CD4-positive, alpha-beta T cell treated with Interleukin-15 for 4 hours (primary cell): ENCODE measurements at regions not wholly inside any gene's neighbourhood (a gene's known extent, or its start where the extent isn't known, plus 50 kb on each side); places are given as distances from the start of the nearest gene placed in this dataset.
"Not testable (repeated sequence)": the region's sequence is repeated elsewhere in the genome, so short reads cannot be mapped to it uniquely, and the experiment has no call there.

Experiments
- DNase-seq: peaks from one replicate; pipeline ENCODE4 v3.0.0-alpha.2; 2020; ENCODE audit warnings: low spot score

- no peak for DNase-seq
Measured at GRCh38 chr6:67766057-67766456, 869.0 kb upstream of the ADGRB3 start.

- DNase-seq = no peak
Measured at GRCh38 chr6:67759001-67759400, 876.1 kb upstream of the ADGRB3 start.

GRCh38 chr6:67757465-67758033 lies 877.5 kb upstream of the ADGRB3 start:
- DNase-seq = no peak

- no peak for DNase-seq
Measured at GRCh38 chr6:67748521-67748920, 886.6 kb upstream of the ADGRB3 start.

GRCh38 chr6:67736816-67737215 lies 898.3 kb upstream of the ADGRB3 start:
- no peak for DNase-seq

- no peak for DNase-seq
Measured at GRCh38 chr6:67736161-67736560, 898.9 kb upstream of the ADGRB3 start.

GRCh38 chr6:67735623-67736022 lies 899.5 kb upstream of the ADGRB3 start:
- DNase-seq = no peak

- DNase-seq = no peak
Measured at GRCh38 chr6:67722861-67723261, 912.2 kb upstream of the ADGRB3 start.

- DNase-seq = no peak
Measured at GRCh38 chr6:67717281-67717680, 917.8 kb upstream of the ADGRB3 start.

- DNase-seq = no peak
Measured at GRCh38 chr6:67706388-67706787, 928.7 kb upstream of the ADGRB3 start.

- DNase-seq = no peak
Measured at GRCh38 chr6:67698534-67698933, 936.5 kb upstream of the ADGRB3 start.

- DNase-seq = no peak
Measured at GRCh38 chr6:67694127-67694526, 941.0 kb upstream of the ADGRB3 start.

- no peak for DNase-seq
Measured at GRCh38 chr6:67689329-67689728, 945.8 kb upstream of the ADGRB3 start.

GRCh38 chr6:67687396-67687795 lies 947.7 kb upstream of the ADGRB3 start:
- no peak for DNase-seq

GRCh38 chr6:67686225-67686624 lies 948.9 kb upstream of the ADGRB3 start:
- not testable (repeated sequence) for DNase-seq

- no peak for DNase-seq
Measured at GRCh38 chr6:67683960-67684359, 951.1 kb upstream of the ADGRB3 start.

- DNase-seq = no peak
Measured at GRCh38 chr6:67680297-67680932, 954.7 kb upstream of the ADGRB3 start.

GRCh38 chr6:67679566-67680296 lies 955.4 kb upstream of the ADGRB3 start:
- no peak for DNase-seq

- no peak for DNase-seq
Measured at GRCh38 chr6:67676892-67677291, 958.2 kb upstream of the ADGRB3 start.

- DNase-seq = no peak
Measured at GRCh38 chr6:67667637-67668422, 967.3 kb upstream of the ADGRB3 start.

GRCh38 chr6:67666177-67666964 lies 968.7 kb upstream of the ADGRB3 start:
- DNase-seq = no peak

- DNase-seq = no peak
Measured at GRCh38 chr6:67664942-67665341, 970.1 kb upstream of the ADGRB3 start.
